GM12878 (cell line): ENCODE measurements at regions not wholly inside any gene's neighbourhood (a gene's known extent, or its start where the extent isn't known, plus 50 kb on each side); places are given as distances from the start of the nearest gene placed in this dataset.

Source experiments
- BCL11A ChIP-seq: IDR thresholded peaks from 2 replicates; pipeline ENCODE4 v1.6.1; 2011; ENCODE audit warnings: low read depth, low read length
- CBX5 ChIP-seq: sonication (generic); IDR thresholded peaks from 2 replicates; pipeline ENCODE4 v1.6.1; 2016; ENCODE audit warnings: low read depth, moderate library complexity, mild to moderate bottlenecking, inconsistent platforms
- CHD1 ChIP-seq: IDR thresholded peaks from 2 replicates; pipeline ENCODE4 v1.6.1; 2012; ENCODE audit warnings: low read depth, low read length, improper control_type of control experiment
- CTCF ChIP-seq, 3 experiments: IDR thresholded peaks in 2 of 3; conservative IDR thresholded peaks in 1 of 3; 2 replicates each; pipeline ENCODE4 v1.5.1; 2011; ENCODE audit warnings: low read depth in 3 of 3, low read length in 3 of 3, mild to moderate bottlenecking in 3 of 3, control low read depth in 2 of 3, moderate library complexity in 2 of 3, inconsistent platforms in 1 of 3, mixed read lengths in 1 of 3; ENCODE audit not compliant: control insufficient read depth in 2 of 3, insufficient read depth in 1 of 3; ENCODE audit errors: extremely low read depth in 1 of 3
- GABPA ChIP-seq: IDR thresholded peaks from 2 replicates; pipeline ENCODE4 v1.6.1; 2014; ENCODE audit warnings: antibody characterized with exemption, low read depth, mild to moderate bottlenecking, inconsistent platforms
- HCFC1 ChIP-seq: fragments of 150-350 bp; IDR thresholded peaks from 2 replicates; pipeline ENCODE4 v1.6.1; 2014; ENCODE audit warnings: low read length
- HDAC2 ChIP-seq: fragments of 200-600 bp; sonication (generic); IDR thresholded peaks from 2 replicates; pipeline ENCODE4 v1.6.1; 2017
- POLR2A ChIP-seq: IDR thresholded peaks from 2 replicates; pipeline ENCODE4 v1.6.1; 2011; ENCODE audit warnings: low read depth, mild to moderate bottlenecking, low read length
- RAD21 ChIP-seq: IDR thresholded peaks from 2 replicates; pipeline ENCODE4 v1.6.1; 2011; ENCODE audit warnings: mild to moderate bottlenecking, low read depth, low read length, moderate library complexity; ENCODE audit not compliant: insufficient read depth
- ZNF207 ChIP-seq: fragments of 450-650 bp; IDR thresholded peaks from 2 replicates; pipeline ENCODE4 v1.6.1; 2014; ENCODE audit warnings: antibody characterized with exemption, mild to moderate bottlenecking, borderline replicate concordance
- TF ChIP-seq, protein P1 (sequence below): fragments of 150-350 bp; IDR thresholded peaks from 2 replicates; pipeline ENCODE4 v1.6.1; 2014; ENCODE audit warnings: mild to moderate bottlenecking, low read depth, low read length

DNA sequence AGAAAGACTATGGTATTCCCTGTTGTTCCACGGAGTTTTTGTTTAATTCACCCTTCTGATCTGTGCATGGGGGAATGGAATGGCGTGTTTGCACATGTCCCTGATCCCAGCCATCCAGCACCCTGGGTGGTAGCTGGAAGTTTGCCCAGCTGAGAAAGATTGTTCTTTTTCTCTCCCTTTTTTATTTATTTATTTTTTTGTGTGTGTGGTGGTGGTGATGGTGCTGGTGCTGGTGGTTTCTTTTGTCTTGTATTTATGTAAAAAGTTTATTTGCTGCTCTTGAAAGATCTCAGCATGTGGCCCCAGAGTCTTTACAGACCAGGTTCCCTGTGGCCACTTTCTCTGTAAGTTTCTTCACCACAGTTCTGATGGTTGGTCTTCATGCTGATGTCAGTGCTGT is 372.6 kb downstream of the UTRN start:
- TF ChIP-seq ZNF207, result no peak
- TF ChIP-seq, protein P1, sequence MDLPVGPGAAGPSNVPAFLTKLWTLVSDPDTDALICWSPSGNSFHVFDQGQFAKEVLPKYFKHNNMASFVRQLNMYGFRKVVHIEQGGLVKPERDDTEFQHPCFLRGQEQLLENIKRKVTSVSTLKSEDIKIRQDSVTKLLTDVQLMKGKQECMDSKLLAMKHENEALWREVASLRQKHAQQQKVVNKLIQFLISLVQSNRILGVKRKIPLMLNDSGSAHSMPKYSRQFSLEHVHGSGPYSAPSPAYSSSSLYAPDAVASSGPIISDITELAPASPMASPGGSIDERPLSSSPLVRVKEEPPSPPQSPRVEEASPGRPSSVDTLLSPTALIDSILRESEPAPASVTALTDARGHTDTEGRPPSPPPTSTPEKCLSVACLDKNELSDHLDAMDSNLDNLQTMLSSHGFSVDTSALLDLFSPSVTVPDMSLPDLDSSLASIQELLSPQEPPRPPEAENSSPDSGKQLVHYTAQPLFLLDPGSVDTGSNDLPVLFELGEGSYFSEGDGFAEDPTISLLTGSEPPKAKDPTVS, result no peak
- TF ChIP-seq BCL11A, result no peak
- TF ChIP-seq RAD21, result no peak
- TF ChIP-seq CTCF (IDR thresholded peaks at IDR 0.05 in 2 of 3, conservative IDR thresholded peaks at IDR 0.05 in 1 of 3; ENCODE audit: control insufficient read depth in 2 of 3, extremely low read depth in 1 of 3, insufficient read depth in 1 of 3, low read depth in 3 of 3, low read length in 3 of 3), result no peak
- TF ChIP-seq CBX5, result no peak
- no peak for TF ChIP-seq HDAC2
- TF ChIP-seq GABPA, result no peak
- TF ChIP-seq HCFC1, result no peak
- TF ChIP-seq POLR2A, result no peak
- TF ChIP-seq CHD1, result no peak
